Esophagus squamous epithelium (tissue), 5 donors: ENCODE measurements at regions not wholly inside any gene's neighbourhood (a gene's known extent, or its start where the extent isn't known, plus 50 kb on each side); places are given as distances from the start of the nearest gene placed in this dataset.

Source experiments
- DNase-seq: peaks from one replicate; lab custom pipeline; 2025; lab: John Stamatoyannopoulos, UW
- H3K27ac ChIP-seq, 4 donors: fragments of 200-600 bp; sonication (generic); one replicate each; pipeline ENCODE4 v1.5.1; 2016 to 2019; ENCODE audit warnings: mild to moderate bottlenecking in 1 of 4
- H3K27me3 ChIP-seq, 4 donors: fragments of 200-600 bp; sonication (generic); 1 replicate in 3 of 4; 2 replicates in 1 of 4; pipeline versions ENCODE4 v1.5.1 to v1.6.0; 2017 to 2021; ENCODE audit warnings: antibody characterized with exemption in 1 of 4
- H3K36me3 ChIP-seq, 3 donors: fragments of 200-600 bp; sonication (generic); one replicate each; pipeline ENCODE4 v1.5.1; 2016 to 2019
- H3K4me1 ChIP-seq, 3 donors: fragments of 200-600 bp; sonication (generic); one replicate each; pipeline ENCODE4 v1.5.1; 2017 to 2019
- H3K4me3 ChIP-seq, 4 donors: fragments of 200-600 bp; sonication (generic); 1 replicate in 3 of 4; 2 replicates in 1 of 4; pipeline ENCODE4 v1.5.1; 2016 to 2019; ENCODE audit warnings: mild to moderate bottlenecking in 2 of 4, moderate library complexity in 1 of 4
- H3K9me3 ChIP-seq, 3 donors: fragments of 200-600 bp; sonication (generic); one replicate each; pipeline ENCODE4 v1.5.1; 2016 to 2019
- POLR2A ChIP-seq, 4 donors: fragments of 450-650 bp; IDR thresholded peaks; one replicate each; pipeline ENCODE4 v1.6.1; 2017; ENCODE audit warnings: antibody characterized with exemption in 4 of 4, mild to moderate bottlenecking in 4 of 4, moderate library complexity in 3 of 4
- WGBS, 2 donors: methylation state at CpG; one replicate each; pipeline ENCODE4 v1.1.5; 2018; 5-methylcytosine and 5-hydroxymethylcytosine counted together
- intact Hi-C: fragments of 100-400 bp; cut with DNase I; formaldehyde crosslinking; loops from one replicate; pipeline ENCODE4 v1.15.0; 2022
- TF ChIP-seq, protein P1 (sequence below), 6 experiments: fragments of 450-650 bp in 4 of 6; fragments of 200-600 bp in 2 of 6; sonication (generic) in 2 of 6; IDR thresholded peaks; one replicate each; pipeline ENCODE4 v1.5.1; 2016 to 2019; ENCODE audit warnings: antibody characterized with exemption in 6 of 6, mild to moderate bottlenecking in 4 of 6, moderate library complexity in 4 of 6
- donor health status: DM: yes; HTN: yes; CAD: no.

DNA sequence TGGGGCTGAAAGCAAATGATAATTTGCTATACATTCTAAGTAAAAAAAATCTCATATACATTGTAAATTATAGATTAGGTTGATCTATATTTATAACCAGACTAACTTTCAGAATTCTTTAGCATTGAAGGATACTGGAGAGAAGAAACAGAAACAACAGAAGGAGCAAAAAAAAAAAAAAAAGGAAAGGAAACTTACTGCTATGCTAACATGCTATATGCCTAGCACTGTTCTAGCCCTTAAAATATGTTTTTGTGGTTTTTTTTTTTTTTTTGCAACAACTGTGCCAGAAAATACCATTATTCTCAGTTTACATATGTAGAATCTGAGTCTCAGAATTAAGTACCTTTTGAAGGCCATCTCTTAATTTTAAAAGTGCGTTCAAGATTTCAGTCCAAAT is 204.9 kb upstream of the MC4R start:
- Histone ChIP-seq H3K9me3 (no peaks in the 10 kb centered on the region), H3K36me3 (no peaks in the 10 kb centered on the region), H3K4me3 (no peak overlapping the region), H3K27ac (no peak overlapping the region), H3K27me3 (no peaks in the 10 kb centered on the region), H3K4me1 (no peaks in the 10 kb centered on the region)
- TF ChIP-seq, protein P1, sequence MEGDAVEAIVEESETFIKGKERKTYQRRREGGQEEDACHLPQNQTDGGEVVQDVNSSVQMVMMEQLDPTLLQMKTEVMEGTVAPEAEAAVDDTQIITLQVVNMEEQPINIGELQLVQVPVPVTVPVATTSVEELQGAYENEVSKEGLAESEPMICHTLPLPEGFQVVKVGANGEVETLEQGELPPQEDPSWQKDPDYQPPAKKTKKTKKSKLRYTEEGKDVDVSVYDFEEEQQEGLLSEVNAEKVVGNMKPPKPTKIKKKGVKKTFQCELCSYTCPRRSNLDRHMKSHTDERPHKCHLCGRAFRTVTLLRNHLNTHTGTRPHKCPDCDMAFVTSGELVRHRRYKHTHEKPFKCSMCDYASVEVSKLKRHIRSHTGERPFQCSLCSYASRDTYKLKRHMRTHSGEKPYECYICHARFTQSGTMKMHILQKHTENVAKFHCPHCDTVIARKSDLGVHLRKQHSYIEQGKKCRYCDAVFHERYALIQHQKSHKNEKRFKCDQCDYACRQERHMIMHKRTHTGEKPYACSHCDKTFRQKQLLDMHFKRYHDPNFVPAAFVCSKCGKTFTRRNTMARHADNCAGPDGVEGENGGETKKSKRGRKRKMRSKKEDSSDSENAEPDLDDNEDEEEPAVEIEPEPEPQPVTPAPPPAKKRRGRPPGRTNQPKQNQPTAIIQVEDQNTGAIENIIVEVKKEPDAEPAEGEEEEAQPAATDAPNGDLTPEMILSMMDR (IDR thresholded peaks at IDR 0.05): no peak
- TF ChIP-seq POLR2A (IDR thresholded peaks at IDR 0.05): no peak
- intact Hi-C loops: no loop called here
- no peak for DNase-seq
- 73 to 95% methylated on average over 1 of the region's 1 CpG for WGBS, 2 donors

DNA sequence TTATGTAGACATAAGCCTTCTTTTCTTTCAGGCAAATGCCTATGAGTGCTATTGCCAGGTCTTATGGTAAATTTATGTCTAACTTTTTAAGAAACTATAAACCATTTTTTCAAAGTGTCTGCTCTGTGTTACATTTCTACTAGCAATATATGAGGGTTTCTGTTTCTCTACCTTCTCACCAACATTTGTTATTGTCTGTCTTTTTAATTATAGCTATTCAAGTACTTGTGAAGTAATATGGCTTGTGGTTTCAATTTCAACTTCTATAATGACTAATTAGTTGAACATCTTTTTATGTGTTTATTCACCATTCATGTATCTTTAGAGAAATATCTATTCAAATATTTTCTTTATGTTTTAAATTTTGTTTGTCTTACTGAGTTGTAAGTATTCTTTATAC is 213.1 kb upstream of the MC4R start:
- Histone ChIP-seq H3K36me3 (no peaks in the 10 kb centered on the region), H3K27me3 (no peaks in the 10 kb centered on the region), H3K4me1 (no peaks in the 10 kb centered on the region), H3K4me3 (no peak overlapping the region), H3K9me3 (no peaks in the 10 kb centered on the region), H3K27ac (no peak overlapping the region)
- intact Hi-C loops: no loop called here
- no peak for DNase-seq
- TF ChIP-seq, protein P1 (IDR thresholded peaks at IDR 0.05): no peak

DNA sequence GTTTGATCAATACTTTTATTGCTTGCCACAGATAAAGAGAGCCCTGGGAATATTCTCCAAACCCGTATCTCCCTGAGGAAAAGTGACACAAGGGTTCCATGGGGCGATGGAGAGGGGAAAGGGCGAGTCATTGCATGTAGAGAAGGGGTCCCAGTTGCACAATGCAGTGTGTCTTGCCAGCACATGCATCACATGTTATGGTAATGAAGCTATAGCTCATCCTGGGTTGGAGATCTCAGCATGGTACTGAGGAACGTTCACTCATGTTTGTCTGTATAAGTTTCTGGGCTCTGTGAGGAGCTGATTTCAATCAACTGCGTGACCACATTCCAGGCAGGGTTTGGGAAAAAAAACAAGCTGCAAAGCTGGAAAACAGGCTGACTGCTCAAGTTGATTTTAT is 220.7 kb upstream of the MC4R start:
- WGBS, 2 donors: 44 to 55% methylated on average over 4 to 5 of the region's 5 CpGs
- TF ChIP-seq, protein P1 (IDR thresholded peaks at IDR 0.05): no peak
- no peak for TF ChIP-seq POLR2A (IDR thresholded peaks at IDR 0.05)
- no peak overlapping the region for H3K4me3 ChIP-seq
- H3K9me3 ChIP-seq: no peaks in the 10 kb centered on the region
- no peaks in the 10 kb centered on the region for H3K4me1 ChIP-seq
- H3K27ac ChIP-seq: no peak overlapping the region
- H3K27me3 ChIP-seq: no peaks in the 10 kb centered on the region
- intact Hi-C loops: no loop called here
- H3K36me3 ChIP-seq: no peaks in the 10 kb centered on the region
- DNase-seq: no peak

DNA sequence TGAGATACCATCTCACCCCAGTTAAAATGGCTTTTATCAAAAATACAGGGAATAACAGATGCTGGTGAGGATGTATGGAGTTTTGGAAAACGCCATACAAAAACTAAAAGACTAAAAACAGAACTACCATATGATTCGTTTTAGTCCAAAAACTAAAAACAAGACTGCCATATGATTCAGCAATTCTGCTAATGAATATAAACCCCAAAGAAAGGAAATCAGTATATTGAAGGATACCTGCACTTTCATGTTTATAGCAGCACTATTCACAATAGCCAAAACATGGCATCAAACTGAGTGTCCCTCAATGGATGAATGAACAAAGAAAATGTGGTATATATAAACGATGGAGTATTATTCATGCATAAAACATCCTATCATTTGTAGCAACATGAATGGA is 224.4 kb upstream of the MC4R start:
- H3K36me3 ChIP-seq: no peaks in the 10 kb centered on the region
- TF ChIP-seq POLR2A (IDR thresholded peaks at IDR 0.05): no peak
- TF ChIP-seq, protein P1 (IDR thresholded peaks at IDR 0.05): no peak
- no peaks in the 10 kb centered on the region for H3K4me1 ChIP-seq
- no peak overlapping the region for H3K27ac ChIP-seq
- no peak for DNase-seq
- 57 to 60% methylated on average over 3 of the region's 3 CpGs for WGBS, 2 donors
- no peaks in the 10 kb centered on the region for H3K27me3 ChIP-seq
- H3K4me3 ChIP-seq: no peak overlapping the region
- intact Hi-C loops: no loop called here
- H3K9me3 ChIP-seq: no peaks in the 10 kb centered on the region

DNA sequence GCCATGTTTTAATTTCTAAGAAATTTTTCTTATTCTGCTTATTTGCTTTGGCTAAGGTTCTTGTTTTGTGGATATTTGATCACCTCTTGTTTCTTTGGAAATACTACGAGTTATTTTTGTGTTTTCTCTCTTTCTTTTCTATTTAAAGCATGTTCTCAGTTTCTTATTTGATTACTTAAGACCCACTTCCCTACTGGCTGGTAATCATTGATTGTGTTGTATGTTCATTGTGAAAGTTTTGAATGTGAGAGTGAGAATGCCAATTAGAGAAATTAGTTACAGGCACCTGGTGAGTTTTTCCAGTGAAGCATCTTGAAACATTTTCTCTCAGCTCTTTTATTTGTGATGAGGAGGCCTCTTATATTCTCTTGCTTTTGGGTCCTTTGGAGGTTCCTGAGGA is 226.7 kb upstream of the MC4R start:
- no peak for DNase-seq
- intact Hi-C loops: no loop called here
- Histone ChIP-seq H3K36me3 (no peaks in the 10 kb centered on the region), H3K4me1 (no peaks in the 10 kb centered on the region), H3K4me3 (no peak overlapping the region), H3K27me3 (no peaks in the 10 kb centered on the region), H3K27ac (no peak overlapping the region), H3K9me3 (no peaks in the 10 kb centered on the region)
- TF ChIP-seq, protein P1 (IDR thresholded peaks at IDR 0.05): no peak
- no peak for TF ChIP-seq POLR2A (IDR thresholded peaks at IDR 0.05)
- 17 to 34% methylated on average over 1 of the region's 1 CpG for WGBS, 2 donors
